HCT116 (cell line): ENCODE measurements at regions not wholly inside any gene's neighbourhood (a gene's known extent, or its start where the extent isn't known, plus 50 kb on each side); places are given as distances from the start of the nearest gene placed in this dataset.

Experiments
- ATAC-seq: fragments of 200-7000 bp; cut with Tn5 transposase; 2 replicates; pipeline ENCODE4 v1.9.1; 2020; ENCODE audit warnings: mild to moderate bottlenecking, moderate library complexity
- BruUV-seq: library from RNA; stranded (reverse); fragments of 400-500 nt; replicated peaks from 2 replicates; lab custom pipeline; 2021; lab: Mats Ljungman, UMichigan
- CTCF ChIA-PET: fragments of 300-600 bp; sonication (Branson Sonifier 250); formaldehyde crosslinking; loops from one replicate; lab custom pipeline; 2021; ENCODE audit warnings: antibody characterized with exemption; lab: Charles Lee
- POLR2A ChIA-PET: fragments of 300-600, 350-600 bp; sonication (Branson Sonifier 250); formaldehyde crosslinking; loops from one replicate; lab custom pipeline; 2021; ENCODE audit warnings: antibody characterized with exemption; lab: Charles Lee
- RAD21 ChIA-PET, 2 experiments: fragments of 300-600 bp; sonication (Branson Sonifier 250); formaldehyde crosslinking; loops; one replicate each; lab custom pipeline; 2023; ENCODE audit warnings: low total read pairs in 2 of 2; ENCODE audit not compliant: uncharacterized antibody in 2 of 2, unreplicated experiment in 2 of 2, low non-redundant PET in 1 of 2; lab: Charles Lee
- DNase-seq: peaks from one replicate; pipeline ENCODE4 v3.0.0-alpha.2; 2010; ENCODE audit warnings: low read depth, low spot score
- H2AFZ ChIP-seq: fragments of 200-600 bp; shearing (Covaris generic), sonication (generic); 2 replicates; pipeline ENCODE4 v1.6.1; 2017; ENCODE audit warnings: low read depth, mixed run types, mixed read lengths, antibody characterized with exemption, low read length; ENCODE audit not compliant: poor library complexity, severe bottlenecking
- H3K27ac ChIP-seq: 2 replicates; pipeline ENCODE4 v1.5.1; 2012; ENCODE audit warnings: low read depth, low read length
- H3K27me3 ChIP-seq: fragments of 200-600 bp; sonication (generic); 2 replicates; pipeline ENCODE4 v1.6.1; 2016; ENCODE audit warnings: mixed run types, low read length, mixed read lengths; ENCODE audit not compliant: insufficient read depth
- H3K36me3 ChIP-seq, 2 experiments: fragments of 200-500 bp in 1 of 2; fragments of 200-600 bp in 1 of 2; sonication (Bioruptor generic) in 1 of 2; sonication (generic) in 1 of 2; 2 replicates each; pipeline versions ENCODE4 v1.5.1 to v1.6.1; 2014 to 2016; ENCODE audit warnings: low read length in 2 of 2, inconsistent platforms in 1 of 2, mixed read lengths in 1 of 2, mixed run types in 1 of 2; ENCODE audit not compliant: insufficient read depth in 2 of 2, control insufficient read depth in 1 of 2
- H3K4me1 ChIP-seq, 2 experiments: fragments of 200-600 bp in 1 of 2; sonication (generic) in 1 of 2; 2 replicates each; pipeline versions ENCODE4 v1.5.1 to v1.6.1; 2012 to 2017; ENCODE audit warnings: low read length in 2 of 2, inconsistent platforms in 1 of 2, mild to moderate bottlenecking in 1 of 2, mixed read lengths in 1 of 2, mixed run types in 1 of 2, moderate library complexity in 1 of 2; ENCODE audit not compliant: insufficient read depth in 2 of 2, control insufficient read depth in 1 of 2
- H3K4me2 ChIP-seq: fragments of 200-600 bp; sonication (generic); 2 replicates; pipeline ENCODE4 v1.6.1; 2017; ENCODE audit warnings: mixed run types, low read length, mixed read lengths
- H3K4me3 ChIP-seq, 2 experiments: fragments of 200-600 bp in 1 of 2; sonication (generic) in 1 of 2; replicated peaks in 1 of 2; 2 replicates each; pipeline ENCODE4 v1.5.1; 2011 to 2016; ENCODE audit warnings: low read length in 2 of 2, control low read depth in 1 of 2, low read depth in 1 of 2, mild to moderate bottlenecking in 1 of 2, mixed read lengths in 1 of 2, mixed run types in 1 of 2
- H3K79me2 ChIP-seq: fragments of 200-600 bp; sonication (generic); 2 replicates; pipeline ENCODE4 v1.6.1; 2017; ENCODE audit warnings: mild to moderate bottlenecking, mixed run types, low read length, moderate library complexity, mixed read lengths; ENCODE audit not compliant: insufficient read depth
- H3K9ac ChIP-seq: fragments of 200-600 bp; sonication (generic); 2 replicates; pipeline ENCODE4 v1.6.1; 2016; ENCODE audit warnings: low read length, mixed read lengths
- H3K9me2 ChIP-seq: fragments of 200-600 bp; sonication (generic), shearing (Covaris generic); 2 replicates; pipeline ENCODE4 v1.6.1; 2017; ENCODE audit warnings: mixed run types, mild to moderate bottlenecking, moderate library complexity; ENCODE audit not compliant: insufficient read depth
- H3K9me3 ChIP-seq, 2 experiments: fragments of 200-500 bp in 1 of 2; fragments of 200-600 bp in 1 of 2; sonication (Bioruptor generic) in 1 of 2; sonication (generic) in 1 of 2; 2 replicates each; pipeline ENCODE4 v1.6.1; 2014 to 2017; ENCODE audit warnings: low read length in 2 of 2, mixed read lengths in 2 of 2, inconsistent platforms in 1 of 2, low read depth in 1 of 2, mild to moderate bottlenecking in 1 of 2, mixed run types in 1 of 2, moderate library complexity in 1 of 2; ENCODE audit not compliant: control insufficient read depth in 1 of 2, insufficient read depth in 1 of 2
- H4K20me1 ChIP-seq: fragments of 200-600 bp; sonication (generic), shearing (Covaris generic); 2 replicates; pipeline ENCODE4 v1.6.1; 2017; ENCODE audit warnings: mixed run types, mild to moderate bottlenecking, moderate library complexity; ENCODE audit not compliant: insufficient read depth
- CBX3 ChIP-seq: IDR thresholded peaks from 2 replicates; pipeline ENCODE4 v1.6.1; 2012; ENCODE audit warnings: low read depth
- EGR1 ChIP-seq: IDR thresholded peaks from 2 replicates; pipeline ENCODE4 v1.6.1; 2012; ENCODE audit warnings: low read depth
- ELF1 ChIP-seq: IDR thresholded peaks from 2 replicates; pipeline ENCODE4 v1.6.1; 2012; ENCODE audit warnings: low read depth, borderline replicate concordance
- EZH2 ChIP-seq: fragments of 200-600 bp; sonication (generic); IDR thresholded peaks from 2 replicates; pipeline ENCODE4 v1.6.1; 2017; ENCODE audit warnings: antibody characterized with exemption, mixed run types
- EZH2phosphoT487 ChIP-seq: fragments of 200-600 bp; IDR thresholded peaks from 2 replicates; pipeline ENCODE4 v1.6.1; 2018; ENCODE audit warnings: antibody characterized with exemption, borderline replicate concordance
- JUND ChIP-seq: IDR thresholded peaks from 2 replicates; pipeline ENCODE4 v1.6.1; 2012
- RAD21 ChIP-seq: IDR thresholded peaks from 2 replicates; pipeline ENCODE4 v1.6.1; 2012; ENCODE audit warnings: low read depth, mild to moderate bottlenecking
- REST ChIP-seq: IDR thresholded peaks from 2 replicates; pipeline ENCODE4 v1.6.1; 2012; ENCODE audit warnings: low read depth
- SP1 ChIP-seq: IDR thresholded peaks from 2 replicates; pipeline ENCODE4 v1.6.1; 2012; ENCODE audit warnings: low read depth
- SRF ChIP-seq: IDR thresholded peaks from 2 replicates; pipeline ENCODE4 v1.6.1; 2012; ENCODE audit warnings: low read depth
- TCF7L2 ChIP-seq: IDR thresholded peaks from 2 replicates; pipeline ENCODE4 v1.7.0; 2011; ENCODE audit warnings: borderline replicate concordance, inconsistent platforms; ENCODE audit not compliant: insufficient read depth, insufficient read length; ENCODE audit errors: extremely low read depth
- YY1 ChIP-seq: IDR thresholded peaks from 2 replicates; pipeline ENCODE4 v1.6.1; 2011; ENCODE audit warnings: low read length, low read depth, moderate library complexity, mild to moderate bottlenecking; ENCODE audit not compliant: insufficient replicate concordance; ENCODE audit errors: extremely low read depth
- ZBTB33 ChIP-seq: IDR thresholded peaks from 2 replicates; pipeline ENCODE4 v1.6.1; 2011; ENCODE audit warnings: mild to moderate bottlenecking, low read length, moderate library complexity; ENCODE audit not compliant: insufficient replicate concordance; ENCODE audit errors: extremely low read depth
- ZNF274 ChIP-seq: fragments of 200-500 bp; sonication (Bioruptor generic); IDR thresholded peaks from 2 replicates; pipeline ENCODE4 v1.6.1; 2014; ENCODE audit warnings: mild to moderate bottlenecking, low read depth, low read length, inconsistent platforms
- intact Hi-C: fragments of 100-400 bp; cut with micrococcal nuclease; formaldehyde crosslinking; loops from 2 replicates; pipeline ENCODE4 v1.10.0; 2022
- TF ChIP-seq, protein P1 (sequence below): IDR thresholded peaks from 2 replicates; pipeline ENCODE4 v1.6.1; 2012

- Histone ChIP-seq H3K9me3 (peaks cover 18 to 23% of the 10 kb centered on the region in 2 experiments; a peak in 3 of 4 replicates), H3K9me2 (no peaks in the 10 kb centered on the region), H3K4me1 (no peaks in the 10 kb centered on the region), H2AFZ (no peak overlapping the region), H4K20me1 (no peaks in the 10 kb centered on the region), H3K4me3 (no peak overlapping the region), H3K79me2 (no peaks in the 10 kb centered on the region), H3K27me3 (no peaks in the 10 kb centered on the region), H3K4me2 (no peak overlapping the region), H3K9ac (no peak overlapping the region), H3K27ac (no peak overlapping the region), H3K36me3 (no peaks in the 10 kb centered on the region)
- no TSS peak for BruUV-seq
- POLR2A ChIA-PET: no interaction called here
- ATAC-seq (no peak), DNase-seq (no peak)
- RAD21 ChIA-PET: no interaction called here
- CTCF ChIA-PET: no interaction called here
- intact Hi-C loops: no loop called here
- TF ChIP-seq ZBTB33 (no peak), ELF1 (no peak), SP1 (no peak)
Measured at GRCh38 chr21:24671901-24672300, 935.4 kb downstream of the MRPL39 start.

DNA sequence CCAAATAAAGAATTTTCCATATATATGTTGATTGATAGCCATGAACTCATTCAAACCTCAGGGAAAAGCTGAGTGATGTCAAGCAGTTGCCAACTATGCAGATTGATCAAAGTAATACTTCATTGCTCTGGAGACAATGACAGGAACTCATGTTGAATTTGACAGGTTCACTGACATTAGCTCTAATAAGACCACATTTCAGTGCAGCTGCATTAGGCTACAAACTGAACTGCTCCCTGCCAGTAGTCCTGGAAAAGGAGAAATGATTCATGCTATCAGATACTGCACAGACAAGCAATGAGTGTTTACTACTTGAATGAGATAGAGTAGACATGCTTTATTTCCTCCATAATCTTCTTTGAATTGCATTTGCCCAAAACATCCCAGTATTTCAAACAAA lies 948.4 kb downstream of the MRPL39 start:
- Histone ChIP-seq H3K27me3 (no peaks in the 10 kb centered on the region), H3K9me3 (peaks cover 5 to 29% of the 10 kb centered on the region in 2 experiments; a peak in 3 of 4 replicates), H3K4me2 (no peak overlapping the region), H3K36me3 (no peaks in the 10 kb centered on the region), H3K27ac (no peak overlapping the region), H2AFZ (no peak overlapping the region), H3K4me1 (no peaks in the 10 kb centered on the region), H4K20me1 (no peaks in the 10 kb centered on the region), H3K9me2 (no peaks in the 10 kb centered on the region), H3K9ac (no peak overlapping the region), H3K79me2 (no peaks in the 10 kb centered on the region), H3K4me3 (no peak overlapping the region)
- CTCF ChIA-PET: no interaction called here
- intact Hi-C loops: no loop called here
- DNase-seq (no peak), ATAC-seq (no peak)
- POLR2A ChIA-PET: no interaction called here
- no TSS peak for BruUV-seq
- RAD21 ChIA-PET: no interaction called here
- TF ChIP-seq, protein P1, sequence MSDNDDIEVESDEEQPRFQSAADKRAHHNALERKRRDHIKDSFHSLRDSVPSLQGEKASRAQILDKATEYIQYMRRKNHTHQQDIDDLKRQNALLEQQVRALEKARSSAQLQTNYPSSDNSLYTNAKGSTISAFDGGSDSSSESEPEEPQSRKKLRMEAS: no peak
- TF ChIP-seq JUND (no peak), SP1 (no peak), REST (no peak), EZH2phosphoT487 (no peak), SRF (no peak), ZNF274 (no peak), EZH2 (no peak), ELF1 (no peak), CBX3 (no peak), TCF7L2 (no peak), RAD21 (no peak), YY1 (no peak), EGR1 (no peak)
